NT2/D1 (cell line): ENCODE measurements at regions not wholly inside any gene's neighbourhood (a gene's known extent, or its start where the extent isn't known, plus 50 kb on each side); places are given as distances from the start of the nearest gene placed in this dataset.

ENCODE experiments used
- YY1 ChIP-seq: IDR thresholded peaks from 2 replicates; pipeline ENCODE4 v1.6.1; 2011; ENCODE audit not compliant: insufficient read length, insufficient read depth
- ZNF274 ChIP-seq: IDR thresholded peaks from 2 replicates; pipeline ENCODE4 v1.6.1; 2011; ENCODE audit warnings: mild to moderate bottlenecking, low read depth, low read length

- TF ChIP-seq YY1 (no peak), ZNF274 (no peak)
Measured at GRCh38 chr5:35308421-35308820, 78.1 kb upstream of the PRLR start.
